GM18861 (cell line): ENCODE measurements at regions not wholly inside any gene's neighbourhood (a gene's known extent, or its start where the extent isn't known, plus 50 kb on each side); places are given as distances from the start of the nearest gene placed in this dataset.

Source experiments
- ATAC-seq: cut with Tn5 transposase; IDR thresholded peaks from one replicate; pipeline ENCODE4 v1.9.1; 2021; ENCODE audit not compliant: unreplicated experiment

GRCh38 chr3:182052332-182052731 is 340.6 kb downstream of the SOX2 start:
- no peak for ATAC-seq

DNA sequence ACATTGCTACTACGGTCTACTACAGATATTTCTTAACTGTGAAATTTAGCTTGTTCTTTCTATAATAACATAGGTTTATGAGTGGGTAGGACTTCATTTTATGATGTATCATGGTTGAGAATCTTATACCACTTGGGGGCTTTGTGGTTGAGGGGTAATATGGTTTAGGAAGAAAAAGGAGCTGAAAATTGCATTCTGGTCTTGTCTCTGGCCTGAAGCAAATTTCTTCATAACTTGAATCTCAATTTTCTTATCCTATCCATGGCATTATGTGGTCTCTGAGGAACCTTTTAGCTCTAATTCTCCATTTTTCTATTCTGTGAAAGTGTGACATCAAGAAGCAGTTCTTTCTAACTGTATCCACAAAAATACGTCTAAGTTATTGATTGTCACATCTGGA is 341.0 kb downstream of the SOX2 start:
- no peak for ATAC-seq

DNA sequence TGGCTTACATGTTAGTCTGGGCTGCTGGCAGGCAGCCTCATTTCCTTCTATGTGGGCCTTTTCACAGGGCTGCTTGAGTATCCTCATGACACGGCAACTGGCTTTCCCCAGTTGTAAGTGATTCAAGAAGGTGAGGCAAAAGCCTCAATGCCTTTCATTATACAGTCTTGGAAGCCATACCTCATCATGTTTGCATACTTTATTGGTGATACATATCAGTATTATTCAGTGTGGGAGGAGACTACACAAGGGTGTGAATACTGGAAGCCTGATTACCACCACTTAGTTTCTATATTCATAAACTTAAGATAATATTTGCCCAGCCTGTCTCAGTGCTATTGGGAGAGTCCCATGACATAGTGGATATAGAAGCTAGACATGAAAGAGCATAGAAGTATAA is 346.8 kb downstream of the SOX2 start:
- ATAC-seq = no peak

DNA sequence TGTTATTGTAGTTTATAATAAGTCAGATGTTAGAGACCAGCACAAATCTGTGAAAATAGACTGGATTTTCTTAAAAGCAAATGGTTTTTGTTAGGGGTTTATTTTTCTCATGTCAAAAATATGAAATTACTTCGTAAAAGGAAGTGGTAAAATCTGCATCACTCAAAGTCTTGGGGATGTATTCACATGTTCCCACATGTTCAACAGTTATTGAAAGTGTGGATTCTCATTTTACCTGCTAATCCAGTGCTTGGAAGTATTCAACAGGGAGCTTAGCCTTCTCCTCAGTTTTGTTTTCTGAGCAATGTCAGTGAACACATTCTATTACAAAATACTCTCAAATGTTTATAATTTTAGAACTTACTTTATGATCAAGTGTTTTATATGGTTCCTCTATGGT is 352.0 kb downstream of the SOX2 start:
- ATAC-seq = no peak

DNA sequence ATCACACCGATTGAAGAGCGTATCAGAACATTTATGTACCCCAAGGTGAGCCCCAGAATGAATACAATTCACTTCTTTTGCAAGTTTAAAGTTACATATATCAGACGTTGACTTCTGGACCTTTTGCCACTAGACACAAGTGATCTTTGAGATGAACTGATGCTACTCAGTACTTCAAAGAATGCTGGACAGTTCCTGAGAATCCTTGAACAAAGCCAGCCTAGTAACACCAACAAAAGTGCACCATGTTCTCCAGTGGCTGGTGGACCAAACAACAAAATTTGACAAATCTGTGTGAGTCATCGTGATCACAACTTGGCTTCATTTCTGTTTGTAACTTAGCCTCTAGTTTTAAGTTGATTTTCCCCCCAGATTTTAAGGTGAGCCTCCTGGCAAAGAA is 355.7 kb downstream of the SOX2 start:
- no peak for ATAC-seq

DNA sequence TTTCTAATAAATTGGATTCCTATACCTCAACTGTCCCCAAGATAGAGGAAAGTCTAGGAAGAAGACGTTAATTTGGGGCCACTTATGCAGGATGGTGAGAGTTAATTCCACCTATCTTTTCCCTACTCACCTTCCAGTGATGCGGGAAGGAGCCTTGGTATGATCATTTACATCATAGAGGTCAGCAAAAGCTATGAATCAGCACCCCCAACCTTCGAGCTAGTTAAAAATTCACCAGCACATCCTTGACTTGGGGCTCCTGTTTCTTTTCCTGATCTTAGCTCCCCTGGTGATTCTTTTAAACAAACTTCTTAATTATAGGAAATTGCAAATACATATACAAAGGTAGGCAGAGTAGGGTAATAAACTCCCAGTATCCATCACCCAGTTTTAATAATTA is 366.6 kb downstream of the SOX2 start:
- ATAC-seq = no peak

DNA sequence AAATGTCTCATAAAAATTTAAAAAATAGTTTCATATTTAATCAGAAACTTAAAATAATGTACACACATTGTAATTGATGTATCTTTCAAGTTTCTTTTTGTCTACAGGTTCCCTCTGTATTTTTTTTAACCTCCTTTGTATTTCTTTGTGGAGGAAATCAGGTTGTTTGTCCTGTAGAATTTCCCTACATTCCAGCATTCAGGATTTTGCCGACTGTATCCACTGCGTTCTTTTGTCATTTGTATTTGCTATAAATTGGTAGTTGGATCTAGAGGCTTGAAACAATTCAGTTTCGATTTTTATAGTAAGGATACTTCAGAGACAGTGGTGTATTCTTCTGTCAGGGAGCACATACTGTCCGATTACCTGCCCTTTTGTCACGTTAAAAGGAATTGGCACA is 367.2 kb downstream of the SOX2 start:
- no peak for ATAC-seq

- ATAC-seq = no peak
Observed at GRCh38 chr3:182081096-182081495, 369.4 kb downstream of the SOX2 start.

DNA sequence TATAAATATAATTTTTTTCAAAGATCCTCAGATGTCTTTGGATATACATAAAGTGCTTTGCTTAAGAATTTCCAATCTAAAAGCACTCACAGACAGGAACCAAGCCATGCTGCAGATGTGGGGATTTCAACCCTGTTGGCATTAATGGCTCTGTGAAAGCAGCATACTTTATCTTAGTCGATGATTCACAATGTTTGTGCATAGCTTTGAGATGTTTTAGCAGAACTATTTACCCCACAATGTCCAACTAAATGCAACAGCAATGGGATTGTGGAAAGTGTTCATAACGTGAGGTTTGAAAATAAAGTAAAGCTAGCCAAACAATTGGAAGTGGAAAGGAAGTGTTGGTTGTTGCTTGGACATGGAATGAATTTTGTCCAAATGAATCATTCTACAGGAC is 371.4 kb downstream of the SOX2 start:
- ATAC-seq = no peak

DNA sequence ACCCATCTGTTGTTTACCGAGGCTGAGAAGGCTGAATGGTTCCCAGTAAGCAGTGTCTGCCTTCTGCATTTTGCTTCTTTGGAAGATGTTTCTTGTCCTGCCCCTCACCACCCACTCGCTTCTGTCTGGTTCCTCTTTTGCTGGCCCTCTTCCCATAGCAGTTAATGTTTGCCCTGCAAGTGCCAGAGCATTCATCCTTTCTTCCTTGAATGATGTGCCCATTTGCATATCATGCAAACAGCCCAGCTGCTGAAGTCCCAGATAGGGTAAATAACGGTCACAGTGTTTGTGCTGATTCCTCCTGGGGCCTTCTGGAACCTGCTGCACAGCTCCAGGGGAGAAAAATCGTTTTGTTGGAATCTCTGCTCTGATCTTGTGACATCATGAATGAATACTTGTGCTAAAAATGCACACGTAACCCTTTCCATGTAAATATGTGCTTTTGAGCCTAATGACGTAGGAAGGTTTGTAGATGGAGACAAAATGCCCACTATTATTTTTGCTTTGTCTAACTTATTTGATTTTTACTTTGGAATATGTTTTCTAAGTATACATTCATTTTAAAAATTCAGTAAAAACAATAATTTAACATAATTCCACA is 381.0 kb downstream of the SOX2 start:
- ATAC-seq = peak; percentile 48

DNA sequence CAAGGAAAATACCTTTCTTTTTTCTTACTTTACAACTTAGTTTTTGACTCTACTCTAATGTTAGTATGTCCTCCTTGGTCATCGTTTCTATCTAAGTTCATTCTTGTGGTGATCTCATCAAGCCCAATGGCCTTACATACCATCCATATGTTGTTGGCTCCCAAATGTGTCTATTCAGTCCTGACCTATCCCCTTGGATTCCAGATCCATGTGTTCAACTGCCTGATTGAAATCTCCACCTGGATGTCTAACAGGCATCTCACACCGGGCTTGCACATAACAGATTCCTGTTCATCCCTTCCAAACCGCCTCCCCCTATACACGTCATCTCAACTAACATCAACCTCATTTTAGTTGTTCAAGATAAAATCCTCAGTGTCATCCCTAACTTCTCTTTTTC is 382.6 kb downstream of the SOX2 start:
- no peak for ATAC-seq

DNA sequence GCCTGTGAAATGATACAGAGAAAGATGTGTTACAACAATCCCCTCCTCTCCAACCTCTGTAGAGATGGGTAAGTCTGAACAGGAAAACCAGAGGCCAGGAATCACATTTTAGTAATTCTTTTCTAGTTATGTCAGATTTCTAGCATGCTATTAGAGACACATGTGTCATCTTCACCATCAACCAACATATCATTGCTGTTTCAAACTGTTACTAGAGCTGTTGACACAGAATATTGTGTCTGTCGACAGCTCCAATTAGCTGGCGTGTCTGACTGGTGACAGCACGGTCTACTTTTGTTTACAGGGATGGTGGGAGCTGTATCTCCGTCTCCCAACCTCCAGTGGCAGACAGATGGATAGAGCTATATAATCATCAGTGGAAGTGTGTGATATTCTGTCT is 393.2 kb downstream of the SOX2 start:
- no peak for ATAC-seq

DNA sequence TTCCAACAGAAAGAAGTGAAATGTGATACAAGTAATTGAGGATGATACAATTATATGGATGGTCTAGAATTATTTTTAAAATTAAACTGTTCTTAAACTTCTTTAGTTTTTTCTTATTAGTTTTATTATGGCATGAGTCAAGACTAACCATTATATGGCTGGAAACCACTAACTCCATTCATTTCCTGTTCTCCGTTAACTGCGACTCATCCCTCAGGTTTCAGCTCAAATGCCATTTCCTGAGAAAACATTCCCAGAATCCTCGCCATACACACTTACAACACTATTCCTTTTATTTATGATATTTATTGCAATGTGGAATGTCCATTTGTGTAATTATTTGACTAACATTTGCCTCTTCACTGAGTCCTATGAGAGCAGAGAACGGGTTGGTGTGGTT is 394.1 kb downstream of the SOX2 start:
- ATAC-seq = no peak

DNA sequence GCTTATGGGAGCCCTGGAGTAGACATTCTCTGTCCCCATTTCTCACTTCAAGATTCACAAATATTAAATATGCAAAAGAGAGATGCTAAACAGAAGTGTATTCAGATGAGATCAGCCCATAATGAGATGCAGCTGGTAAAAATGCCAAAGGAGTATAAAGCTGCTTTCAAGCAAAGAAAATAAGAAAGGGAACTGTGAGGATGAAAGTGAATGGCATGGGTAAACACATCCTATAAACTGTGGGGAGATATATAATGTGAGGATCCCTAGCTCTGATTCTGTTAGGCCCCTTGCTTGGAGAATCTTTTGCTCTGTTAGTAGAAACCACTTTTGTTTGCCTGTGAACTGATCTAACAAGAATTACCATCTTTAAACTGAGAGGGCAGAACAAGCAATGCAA is 396.6 kb downstream of the SOX2 start:
- ATAC-seq = no peak

GRCh38 chr3:182111967-182112366 is 400.2 kb downstream of the SOX2 start:
- ATAC-seq = no peak

DNA sequence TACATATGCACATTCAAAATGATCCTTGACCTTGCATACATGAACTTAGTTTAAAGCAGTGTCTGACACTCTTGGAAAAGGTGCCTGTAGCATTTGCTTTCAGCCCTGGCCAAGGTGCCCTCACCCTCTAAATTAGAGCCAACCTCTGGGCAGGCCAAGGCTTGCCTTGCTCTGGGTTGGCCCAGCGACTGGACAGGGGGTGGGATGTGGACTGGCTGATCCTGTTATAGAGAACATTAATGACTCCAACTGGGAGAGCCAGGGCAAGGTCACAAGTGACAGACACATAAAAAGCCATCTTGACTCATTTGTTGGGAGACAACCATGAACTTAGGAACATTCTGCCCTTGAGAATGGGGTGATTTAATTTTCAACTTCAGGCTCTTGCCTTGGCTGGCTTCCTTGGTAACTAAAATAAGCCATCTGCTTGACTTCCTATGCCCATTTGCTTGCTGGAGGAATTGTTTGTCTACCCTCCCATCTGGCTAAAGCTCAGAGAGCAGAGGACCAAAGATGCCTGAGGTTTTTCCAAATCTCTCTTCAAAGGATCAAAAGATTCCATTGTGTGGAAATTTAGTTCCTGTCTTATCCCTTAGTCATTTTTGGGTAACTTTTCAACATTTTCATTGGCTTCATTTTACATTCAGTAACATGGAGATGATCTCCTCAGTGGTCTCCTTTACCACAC is 403.7 kb downstream of the SOX2 start:
- ATAC-seq = no peak

GRCh38 chr3:182116386-182116785 is 404.7 kb downstream of the SOX2 start:
- no peak for ATAC-seq

DNA sequence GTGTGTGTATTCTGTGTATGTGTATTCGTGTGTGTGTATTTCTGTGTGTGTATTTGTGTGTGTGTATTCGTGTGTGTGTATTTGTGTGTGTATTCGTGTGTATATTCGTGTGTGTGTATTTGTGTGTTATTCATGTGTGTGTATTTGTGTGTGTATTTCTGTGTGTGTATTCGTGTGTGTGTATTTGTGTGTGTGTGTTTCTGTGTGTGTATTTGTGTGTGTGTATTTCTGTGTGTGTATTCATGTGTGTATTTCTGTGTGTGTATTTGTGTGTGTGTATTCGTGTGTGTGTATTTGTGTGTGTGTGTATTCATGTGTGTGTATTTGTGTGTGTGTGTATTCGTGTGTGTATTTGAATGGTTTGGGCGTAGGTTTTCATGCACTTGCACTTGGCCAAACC is 405.4 kb downstream of the SOX2 start:
- no peak for ATAC-seq

GRCh38 chr3:182117583-182117982 is 405.9 kb downstream of the SOX2 start:
- no peak for ATAC-seq

GRCh38 chr3:182118066-182118465 is 406.3 kb downstream of the SOX2 start:
- ATAC-seq = no peak

DNA sequence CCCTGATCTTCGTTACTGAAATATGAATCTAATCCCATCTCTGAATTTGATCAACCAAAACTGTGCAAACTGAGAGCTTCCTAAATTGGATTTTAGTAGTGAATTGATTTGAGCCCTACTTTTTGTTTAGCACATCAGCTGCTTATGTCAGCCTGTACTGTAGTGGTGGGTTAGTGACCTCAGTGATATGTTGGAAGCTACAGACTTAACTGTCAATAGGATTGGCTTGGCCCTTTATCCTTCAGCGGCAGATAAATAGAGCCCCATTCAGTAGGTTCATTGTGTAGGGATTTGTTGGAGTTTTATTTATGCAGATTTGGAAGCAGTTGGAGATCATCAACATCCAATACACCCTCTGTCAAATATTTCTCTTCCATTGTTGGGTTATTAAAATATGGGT is 409.7 kb downstream of the SOX2 start:
- no peak for ATAC-seq

DNA sequence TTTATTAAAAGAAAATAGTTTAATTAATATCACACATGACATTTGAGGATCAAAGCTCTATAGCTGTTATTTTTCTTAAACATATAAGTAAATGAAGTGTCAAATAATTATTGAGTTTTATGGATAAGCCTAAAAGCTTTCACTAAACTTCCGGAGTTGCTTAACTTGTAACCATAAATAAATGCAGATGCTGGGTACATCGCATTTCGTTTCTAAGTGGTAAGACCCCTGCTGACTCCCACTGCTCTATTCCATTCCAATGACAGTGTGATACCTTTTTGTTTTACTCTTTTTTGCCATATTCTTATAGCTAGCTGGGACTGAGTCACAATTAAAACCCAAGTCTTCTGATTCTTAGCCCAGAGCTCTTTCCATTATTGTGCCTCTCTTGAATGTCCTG is 411.1 kb downstream of the SOX2 start:
- no peak for ATAC-seq

- ATAC-seq = no peak
Observed at GRCh38 chr3:182124187-182124586, 412.5 kb downstream of the SOX2 start.
